ENCODE measurements at regions not wholly inside any gene's neighbourhood (a gene's known extent, or its start where the extent isn't known, plus 50 kb on each side); places are given as distances from the start of the nearest gene placed in this dataset.
"Not testable (repeated sequence)": the region's sequence is repeated elsewhere in the genome, so short reads cannot be mapped to it uniquely, and the experiment has no call there.

DNA sequence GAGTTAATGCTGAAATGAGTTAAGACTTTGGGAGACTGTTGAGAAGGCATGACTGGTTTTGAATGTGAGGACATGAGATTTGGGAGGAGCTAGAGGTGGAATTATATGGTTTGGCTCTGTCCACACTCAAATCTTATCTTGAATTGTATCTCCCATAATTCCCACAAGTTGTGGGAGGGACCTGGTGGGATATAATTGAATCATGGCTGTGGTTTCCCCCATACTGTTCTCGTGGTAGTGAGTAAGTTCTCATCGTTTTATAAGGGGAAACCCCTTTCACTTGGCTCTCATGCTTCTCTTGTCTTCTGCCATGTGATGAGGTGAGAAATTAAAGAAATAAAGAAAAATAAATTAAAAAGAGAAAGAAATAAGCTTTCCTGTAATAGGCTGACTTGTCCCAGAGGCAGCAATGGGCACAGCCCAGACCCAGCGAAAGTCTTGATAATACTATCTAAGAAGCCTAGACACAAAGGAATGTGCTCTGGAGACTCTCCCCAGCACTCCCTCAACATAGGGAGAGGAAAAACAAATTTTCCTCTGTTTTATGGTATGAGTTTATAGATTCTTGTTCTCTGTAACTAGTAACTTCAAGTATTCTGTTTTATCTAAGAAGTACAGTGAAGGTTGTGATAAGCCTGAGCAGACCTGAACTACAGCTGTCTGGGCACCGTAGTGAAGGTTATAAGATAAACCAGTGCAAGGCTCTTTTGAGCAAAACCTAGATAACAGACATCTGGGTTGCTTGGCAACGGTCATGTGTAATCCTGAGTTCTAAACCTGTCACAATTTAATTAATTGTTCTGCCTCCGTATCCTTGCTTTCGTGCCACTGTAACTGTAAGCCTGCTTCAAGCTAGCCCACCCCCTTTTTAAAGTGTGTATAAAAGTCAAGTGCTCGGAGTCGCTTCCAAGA lies 88.9 kb upstream of the ECI2 start:
- no peak for DNase-seq

DNA sequence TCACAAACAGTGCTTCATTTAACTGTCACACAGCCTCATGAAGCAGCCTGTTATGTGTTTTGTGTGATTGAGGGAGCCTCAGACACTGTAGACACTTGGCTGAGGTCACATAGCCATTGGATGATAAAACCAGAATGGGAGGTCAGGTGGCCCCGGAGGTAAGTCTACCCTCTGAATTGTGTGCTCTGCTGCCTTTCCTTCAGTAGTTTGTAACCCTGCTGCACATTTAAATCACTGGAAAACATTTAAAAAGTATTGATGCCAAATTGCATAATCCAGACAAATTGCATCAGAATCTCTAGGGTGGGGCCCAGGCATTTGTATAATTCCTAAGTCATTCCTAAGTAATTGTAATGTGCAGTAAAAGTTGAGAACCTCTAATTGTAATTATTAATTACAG lies 85.2 kb upstream of the ECI2 start:
- no peak for DNase-seq

DNA sequence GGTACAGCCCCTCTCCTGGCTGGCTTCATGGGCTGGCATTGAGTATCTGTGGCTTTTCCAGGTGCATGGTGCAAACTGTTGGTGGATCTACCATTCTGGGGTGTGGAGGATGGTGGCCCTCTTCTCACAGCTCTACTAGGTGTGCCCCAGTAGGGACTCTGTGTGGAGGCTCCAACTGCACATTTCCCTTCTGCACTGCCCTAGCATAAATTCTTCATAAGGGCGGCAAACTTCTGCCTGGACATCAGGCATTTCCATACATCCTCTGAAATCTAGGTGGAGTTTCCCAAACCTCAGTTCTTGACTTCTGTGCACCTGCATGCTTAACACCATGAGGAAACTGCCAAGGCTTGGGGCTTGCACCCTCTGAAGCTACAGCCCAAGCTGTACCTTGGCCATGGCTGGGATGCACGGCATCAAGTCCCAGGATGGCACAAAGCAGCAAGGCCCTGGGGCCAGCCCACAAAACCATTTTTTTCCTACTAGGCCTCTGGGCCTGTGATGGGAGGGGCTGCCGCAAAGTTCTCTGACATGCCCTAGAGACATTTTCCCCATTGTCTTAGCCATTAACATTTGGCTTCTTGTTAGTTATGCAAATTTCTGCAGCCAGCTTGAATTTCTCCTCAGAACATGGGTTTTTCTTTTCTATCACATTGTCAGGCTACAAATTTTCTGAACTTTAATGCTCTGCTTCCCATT lies 83.4 kb upstream of the ECI2 start:
- not testable (repeated sequence) for DNase-seq

DNA sequence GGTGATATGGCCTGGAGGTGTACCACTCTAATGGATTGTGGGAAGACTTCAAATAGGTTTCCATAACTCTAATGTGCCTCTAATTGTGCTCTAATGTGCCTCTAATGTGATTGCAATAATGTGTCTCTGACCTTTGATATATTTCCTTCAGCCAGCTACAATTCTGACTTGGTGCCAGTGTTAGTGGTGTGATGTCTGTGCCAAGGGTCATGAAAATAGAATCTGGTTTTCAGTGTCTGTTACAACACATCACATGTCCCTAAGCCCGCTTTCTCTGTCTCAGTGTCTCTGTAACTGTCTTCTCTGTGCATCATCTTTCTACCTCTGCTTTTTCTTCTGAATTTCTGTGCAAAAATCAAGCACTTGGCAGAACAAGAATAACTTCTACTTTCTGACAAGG lies 77.2 kb upstream of the ECI2 start:
- DNase-seq = no peak

DNA sequence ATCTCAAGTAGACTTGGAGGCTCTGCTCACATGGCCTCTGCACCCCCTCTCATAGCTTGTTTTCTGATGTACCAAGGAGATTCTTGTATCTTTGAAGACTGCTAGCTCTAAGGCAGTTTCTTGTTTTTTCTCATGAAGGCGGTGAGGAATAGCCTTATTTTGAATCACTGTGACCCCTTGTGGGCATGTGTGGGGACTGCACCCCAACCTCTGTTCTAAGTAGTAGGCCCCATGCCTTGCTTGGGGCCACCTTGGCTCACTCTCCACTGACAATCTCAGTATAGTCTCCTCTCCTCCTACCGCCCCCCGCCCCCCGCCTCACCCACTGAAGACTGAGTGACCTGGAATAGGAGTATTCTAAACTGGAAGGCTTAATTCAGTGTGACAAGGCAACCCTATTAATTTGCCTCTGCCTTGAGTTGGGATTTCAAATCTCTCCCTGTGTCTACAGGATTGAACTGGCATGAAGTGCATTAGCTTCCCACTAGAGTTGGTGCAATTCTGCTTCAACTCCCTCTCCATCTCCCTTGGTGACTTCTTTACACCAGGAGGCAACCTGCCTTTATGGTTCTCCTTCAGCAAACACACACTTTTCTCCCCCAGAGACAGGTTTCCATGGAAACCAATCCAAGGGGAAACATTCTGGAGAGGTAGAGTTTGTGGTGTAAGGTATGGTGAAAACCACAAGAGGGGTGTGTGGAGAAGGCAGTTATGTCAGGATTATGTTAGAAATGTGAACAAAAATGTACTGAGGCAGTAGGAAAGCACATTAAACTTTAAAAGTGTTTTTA lies 75.4 kb upstream of the ECI2 start:
- no peak for DNase-seq

DNA sequence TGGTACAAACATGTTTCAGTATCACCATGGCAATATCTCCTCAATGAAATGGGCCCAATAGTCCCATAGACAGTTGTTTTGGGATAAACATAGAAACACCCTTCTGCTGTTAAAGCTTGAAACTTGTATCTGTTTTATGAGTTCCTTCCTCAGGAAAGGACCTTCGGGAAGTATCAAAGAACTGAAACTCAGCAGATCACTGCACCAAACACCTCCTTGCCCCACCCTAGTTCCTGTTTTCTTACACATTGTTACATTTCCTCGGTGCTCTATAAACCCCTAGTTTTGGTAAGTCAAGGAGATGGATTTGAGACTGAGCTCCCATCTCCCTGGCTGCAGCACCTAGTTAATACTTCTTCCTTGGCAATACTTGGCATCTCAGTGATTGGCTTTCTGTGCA lies 73.8 kb upstream of the ECI2 start:
- no peak for DNase-seq

DNA sequence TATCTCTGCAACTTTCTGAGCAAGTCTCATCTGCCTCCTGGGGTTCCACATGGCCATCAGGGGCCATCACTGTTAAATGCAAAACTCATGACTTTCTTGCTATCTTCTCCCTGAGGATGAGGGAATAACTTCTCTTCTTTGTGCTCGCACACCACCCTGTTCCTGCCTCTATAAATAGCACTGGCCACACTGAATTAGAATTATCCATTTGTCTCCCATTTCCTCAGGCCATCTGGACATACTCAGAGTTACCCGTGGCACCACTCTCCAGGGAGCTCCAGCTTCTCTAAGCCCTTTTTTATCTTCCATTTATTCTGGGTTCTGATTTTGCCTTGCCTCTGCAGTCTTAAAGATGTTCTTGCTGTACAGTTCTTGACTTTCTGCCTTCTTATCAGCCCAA lies 72.8 kb upstream of the ECI2 start:
- DNase-seq = no peak

DNA sequence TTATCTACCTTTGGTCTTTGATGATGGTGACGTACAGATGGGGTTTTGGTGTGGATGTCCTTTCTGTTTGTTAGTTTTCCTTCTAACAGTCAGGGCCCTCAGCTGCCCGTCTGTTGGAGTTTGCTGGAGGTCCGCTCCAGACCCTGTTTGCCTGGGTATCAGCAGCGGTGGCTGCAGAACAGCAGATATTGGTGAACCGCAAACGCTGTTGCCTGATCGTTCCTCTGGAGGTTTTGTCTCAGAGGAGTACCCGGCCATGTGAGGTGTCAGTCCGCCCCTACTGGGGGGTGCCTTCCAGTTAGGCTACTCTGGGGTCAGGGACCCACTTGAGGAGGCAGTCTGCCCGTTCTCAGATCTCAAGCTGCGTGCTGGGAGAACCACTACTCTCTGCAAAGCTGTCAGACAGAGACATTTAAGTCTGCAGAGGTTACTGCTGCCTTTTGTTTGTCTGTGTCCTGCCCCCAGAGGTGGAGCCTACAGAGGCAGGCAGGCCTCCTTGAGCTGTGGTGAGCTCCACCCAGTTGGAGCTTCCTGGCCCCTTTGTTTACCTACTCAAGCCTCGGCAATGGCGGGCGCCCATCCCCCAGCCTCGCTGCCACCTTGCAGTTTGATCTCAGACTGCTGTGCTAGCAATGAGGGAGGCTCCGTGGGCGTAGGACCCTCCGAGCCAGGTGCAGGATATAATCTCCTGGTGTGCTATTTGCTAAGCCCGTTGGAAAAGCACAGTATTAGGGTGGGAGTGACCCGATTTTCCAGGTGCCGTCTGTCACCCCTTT lies 68.5 kb upstream of the ECI2 start:
- not testable (repeated sequence) for DNase-seq

DNA sequence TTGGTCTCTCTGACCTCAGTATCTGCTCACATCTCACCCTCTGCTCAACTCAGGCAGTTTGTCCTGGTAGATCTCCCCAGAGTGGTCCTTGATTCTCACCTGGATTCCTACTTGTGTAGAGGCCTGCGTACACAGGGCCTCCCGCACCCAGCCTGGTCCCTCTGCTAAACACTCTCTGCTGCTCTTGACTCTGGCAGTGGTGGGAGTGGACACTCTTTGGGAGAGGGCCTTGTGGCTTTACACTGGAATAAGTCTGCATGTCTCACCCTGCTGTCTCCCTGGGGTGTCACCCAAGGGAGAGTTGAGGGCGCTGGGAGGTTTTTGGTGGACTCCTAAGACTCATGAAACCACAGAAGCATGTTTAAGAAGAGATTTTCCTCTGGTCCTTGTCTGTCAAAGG lies 57.3 kb upstream of the ECI2 start:
- no peak for DNase-seq

DNA sequence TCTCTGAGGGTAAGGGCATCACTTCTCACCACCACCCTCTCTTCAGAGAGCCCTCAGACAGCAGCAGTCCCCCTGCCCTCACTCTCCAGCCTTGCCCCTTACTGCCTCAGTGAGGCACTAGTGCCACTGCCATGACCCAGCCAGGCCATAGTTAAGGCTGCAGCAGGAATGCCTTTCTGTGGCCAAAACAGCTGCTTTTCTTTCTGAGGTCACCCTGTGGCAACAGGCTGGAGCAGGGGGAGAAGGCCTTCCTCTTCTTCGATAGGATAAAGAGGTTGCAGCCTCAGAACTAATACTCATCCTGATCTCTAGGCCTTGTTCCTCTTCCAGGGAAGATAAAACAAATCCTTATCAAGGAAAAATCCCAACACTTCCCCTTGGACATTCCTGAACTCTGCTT lies 56.8 kb upstream of the ECI2 start:
- DNase-seq = no peak

DNA sequence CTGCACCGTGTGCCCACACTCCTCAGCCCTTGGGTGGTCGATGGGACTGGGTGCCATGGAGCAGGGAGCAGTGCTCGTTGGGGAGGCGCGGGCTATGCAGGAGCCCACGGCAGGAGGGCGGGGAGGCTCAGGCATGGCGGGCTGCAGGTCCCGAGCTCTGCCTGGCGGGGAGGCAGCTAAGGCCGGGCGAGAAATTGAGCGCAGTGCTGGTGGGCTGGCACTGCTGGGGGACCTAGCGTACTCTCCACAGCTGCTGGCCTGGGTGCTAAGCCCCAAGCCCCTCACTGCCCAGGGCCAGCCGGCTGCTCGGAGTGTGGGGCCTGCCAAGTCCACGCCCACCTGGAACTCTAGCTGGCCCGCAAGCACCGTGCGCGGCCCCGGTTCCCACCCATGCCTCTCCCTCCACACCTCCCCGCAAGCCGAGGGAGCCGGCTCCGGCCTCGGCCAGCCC lies 55.9 kb upstream of the ECI2 start:
- no peak for DNase-seq

DNA sequence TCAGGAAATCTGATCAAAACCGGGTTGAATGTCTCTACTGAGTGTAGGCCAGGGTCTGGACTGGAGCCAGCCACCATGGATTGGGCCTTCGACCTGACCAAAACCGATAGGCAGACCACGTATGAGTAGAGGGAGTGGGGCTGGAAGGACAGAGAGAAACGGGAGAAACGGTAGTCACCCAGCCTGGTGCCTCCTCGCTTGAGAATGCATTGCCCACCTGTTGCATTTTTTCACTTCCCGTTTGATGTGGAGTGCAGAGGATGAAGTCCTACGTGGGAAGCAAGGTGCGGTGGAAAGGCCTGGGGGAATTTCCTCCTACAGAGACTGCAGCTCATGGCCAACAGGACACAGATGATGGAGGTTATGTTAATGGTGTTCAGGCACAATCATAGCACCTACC lies 53.9 kb upstream of the ECI2 start:
- no peak for DNase-seq

DNA sequence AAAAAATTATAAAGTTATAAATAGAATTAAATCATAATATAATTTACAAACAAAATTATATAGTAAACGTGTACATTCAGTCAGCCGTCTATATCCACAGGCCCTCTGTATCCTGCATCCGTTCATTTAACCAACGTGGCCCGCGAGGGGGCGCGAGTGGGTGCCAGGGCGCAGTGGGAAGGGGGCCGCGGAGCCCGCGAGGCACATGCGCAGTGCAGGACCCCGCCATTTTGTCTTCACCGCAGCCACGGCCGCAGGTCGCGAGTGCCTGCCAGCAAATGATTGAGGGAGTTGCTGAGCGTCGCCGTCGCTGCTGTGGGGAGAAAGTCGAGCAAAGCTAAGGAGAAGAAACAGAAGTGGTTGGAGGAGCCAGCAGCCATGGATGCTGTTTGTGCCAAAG lies 53.4 kb upstream of the ECI2 start:
- no peak for DNase-seq

DNA sequence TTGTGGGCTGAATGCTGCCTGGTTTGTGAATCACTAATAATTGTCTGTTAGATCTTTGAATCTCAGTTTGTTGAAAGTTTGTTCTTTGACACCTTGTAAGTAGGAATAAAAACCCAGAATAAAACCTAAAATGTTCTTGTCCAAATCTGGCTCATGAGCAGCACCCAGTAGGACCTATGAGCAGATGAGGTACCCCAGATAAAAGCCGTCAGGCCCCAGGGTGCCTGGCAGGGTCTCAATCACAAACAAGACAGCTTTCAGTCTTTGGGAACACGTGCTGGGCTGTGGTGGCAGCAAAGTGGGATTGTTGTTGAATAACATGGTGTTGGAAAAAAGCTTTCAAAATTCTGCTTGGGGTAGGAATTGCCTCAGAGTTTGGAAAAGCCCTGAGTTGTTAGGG lies 52.1 kb upstream of the ECI2 start:
- no peak for DNase-seq

DNA sequence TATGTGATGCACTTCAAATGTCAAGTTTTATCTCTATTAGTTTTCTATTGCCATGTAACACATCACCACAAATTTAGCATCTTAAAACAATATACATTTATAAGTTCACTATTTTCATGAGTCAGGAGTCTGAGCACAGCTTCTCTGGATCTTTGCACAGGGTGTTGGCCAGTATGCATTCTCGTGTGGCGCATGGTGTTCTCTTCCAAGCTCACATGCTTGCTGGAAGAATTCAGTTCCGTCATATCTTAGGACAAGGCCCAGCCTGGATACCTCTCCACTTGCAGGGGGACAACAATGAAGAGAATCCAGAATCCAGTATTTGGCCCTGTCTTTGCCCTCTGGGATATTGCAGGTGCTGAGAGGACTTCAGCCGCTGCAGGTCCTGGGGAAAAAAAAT lies 51.0 kb upstream of the ECI2 start:
- DNase-seq = no peak

DNA sequence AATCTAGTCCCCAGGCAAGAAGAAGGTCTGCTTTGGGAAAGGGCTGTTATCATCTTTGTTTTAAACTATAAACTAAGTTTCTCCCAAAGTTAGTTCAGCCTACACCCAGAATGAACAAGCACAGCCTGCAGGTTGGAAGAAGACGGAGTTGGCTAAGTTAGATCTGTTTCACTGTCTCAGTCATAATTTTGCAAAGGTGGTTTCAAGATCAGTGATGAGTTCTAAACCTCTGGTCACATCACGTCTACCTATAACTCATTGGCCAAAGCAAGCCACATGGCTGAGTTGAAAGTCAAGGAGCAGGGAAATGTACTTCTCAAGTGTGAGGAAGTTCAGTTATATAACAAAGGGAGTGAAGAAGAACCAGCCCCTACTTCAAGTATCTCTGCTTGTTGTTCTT lies 50.5 kb upstream of the ECI2 start:
- no peak for DNase-seq

DNA sequence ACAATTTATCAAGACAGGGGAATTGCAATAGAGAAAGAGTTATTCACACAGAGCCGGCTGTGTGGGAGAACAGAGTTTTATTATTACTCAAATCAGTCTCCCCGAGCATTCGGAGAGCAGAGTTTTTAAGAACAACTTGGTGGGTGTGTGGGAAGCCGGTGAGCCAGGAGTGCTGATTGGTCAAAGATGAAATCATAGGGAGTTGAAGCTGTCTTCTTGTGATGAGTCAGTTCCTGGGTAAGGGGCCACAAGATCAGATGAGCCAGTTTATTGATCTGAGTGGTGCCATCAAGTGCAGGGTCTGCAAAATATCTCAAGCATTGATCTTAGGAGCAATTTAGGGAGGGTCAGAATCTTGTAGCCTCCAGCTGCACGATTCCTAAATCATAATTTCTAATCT lies 50.0 kb upstream of the ECI2 start:
- DNase-seq = no peak
